H9 (cell line): ENCODE measurements at regions not wholly inside any gene's neighbourhood (a gene's known extent, or its start where the extent isn't known, plus 50 kb on each side); places are given as distances from the start of the nearest gene placed in this dataset.

ENCODE experiments used
- DNase-seq: peaks from one replicate; pipeline ENCODE4 v3.0.0-alpha.2; 2017
- H2AFZ ChIP-seq: one replicate; pipeline ENCODE4 v1.6.1; 2013; ENCODE audit warnings: mild to moderate bottlenecking, low read length, control low read depth, moderate library complexity
- H2AK5ac ChIP-seq: 2 replicates; pipeline ENCODE4 v1.6.1; 2013; ENCODE audit warnings: low read length, control low read depth, mixed read lengths; ENCODE audit not compliant: insufficient read length
- H2BK120ac ChIP-seq: one replicate; pipeline ENCODE4 v1.6.1; 2013; ENCODE audit warnings: low read depth, mild to moderate bottlenecking, low read length, control low read depth, inconsistent platforms; ENCODE audit not compliant: poor library complexity, severe bottlenecking
- H2BK12ac ChIP-seq: 2 replicates; pipeline ENCODE4 v1.6.1; 2013; ENCODE audit warnings: low read length, control low read depth, mixed read lengths, low read depth; ENCODE audit not compliant: insufficient read length
- H2BK15ac ChIP-seq: 2 replicates; pipeline ENCODE4 v1.6.1; 2013; ENCODE audit warnings: low read depth, low read length, control low read depth
- H2BK20ac ChIP-seq: one replicate; pipeline ENCODE4 v1.6.1; 2013; ENCODE audit warnings: low read depth, mild to moderate bottlenecking, low read length, control low read depth, inconsistent platforms; ENCODE audit not compliant: poor library complexity, severe bottlenecking
- H2BK5ac ChIP-seq: 2 replicates; pipeline ENCODE4 v1.6.1; 2013; ENCODE audit warnings: low read length, control low read depth, mixed read lengths; ENCODE audit not compliant: insufficient read length
- H3K14ac ChIP-seq: 2 replicates; pipeline ENCODE4 v1.6.1; 2013; ENCODE audit warnings: low read length, control low read depth; ENCODE audit not compliant: insufficient read depth
- H3K18ac ChIP-seq: 2 replicates; pipeline ENCODE4 v1.6.1; 2013; ENCODE audit warnings: low read depth, mild to moderate bottlenecking, mixed read lengths, low read length, control low read depth; ENCODE audit not compliant: insufficient read length
- H3K23ac ChIP-seq: 2 replicates; pipeline ENCODE4 v1.6.1; 2013; ENCODE audit warnings: low read length, control low read depth, mixed read lengths, low read depth; ENCODE audit not compliant: insufficient read length
- H3K23me2 ChIP-seq: 2 replicates; pipeline ENCODE4 v1.6.1; 2013; ENCODE audit warnings: low read depth, mild to moderate bottlenecking, mixed read lengths, low read length, control low read depth; ENCODE audit not compliant: insufficient read length, poor library complexity, severe bottlenecking
- H3K27ac ChIP-seq: 2 replicates; pipeline ENCODE4 v1.5.1; 2013; ENCODE audit warnings: low read length, control low read depth, mixed read lengths, low read depth; ENCODE audit not compliant: insufficient read length
- H3K27me3 ChIP-seq: 2 replicates; pipeline ENCODE4 v1.6.1; 2013; ENCODE audit warnings: low read length, control low read depth, inconsistent platforms; ENCODE audit not compliant: insufficient read depth
- H3K4ac ChIP-seq: 2 replicates; pipeline ENCODE4 v1.6.1; 2013; ENCODE audit warnings: low read depth, mild to moderate bottlenecking, control low read depth, inconsistent platforms, low read length, moderate library complexity
- H3K4me1 ChIP-seq: 2 replicates; pipeline ENCODE4 v1.6.1; 2013; ENCODE audit warnings: low read length, control low read depth, inconsistent platforms; ENCODE audit not compliant: insufficient read depth
- H3K4me2 ChIP-seq: 2 replicates; pipeline ENCODE4 v1.6.1; 2013; ENCODE audit warnings: low read length, control low read depth, mixed read lengths; ENCODE audit not compliant: insufficient read length, insufficient read depth
- H3K56ac ChIP-seq: 2 replicates; pipeline ENCODE4 v1.6.1; 2013; ENCODE audit warnings: low read depth, mild to moderate bottlenecking, mixed read lengths, low read length, control low read depth; ENCODE audit not compliant: insufficient read length
- H3K79me1 ChIP-seq: 2 replicates; pipeline ENCODE4 v1.6.1; 2013; ENCODE audit warnings: low read depth, mild to moderate bottlenecking, moderate library complexity, low read length, control low read depth, inconsistent platforms; ENCODE audit not compliant: insufficient read depth, poor library complexity, severe bottlenecking
- H3K79me2 ChIP-seq: 2 replicates; pipeline ENCODE4 v1.6.1; 2013; ENCODE audit warnings: low read length, control low read depth, inconsistent platforms; ENCODE audit not compliant: insufficient read depth
- H3K9ac ChIP-seq: 2 replicates; pipeline ENCODE4 v1.6.1; 2013; ENCODE audit warnings: low read length, control low read depth, mixed read lengths; ENCODE audit not compliant: insufficient read length; ENCODE audit errors: extremely low read depth
- H3K9me3 ChIP-seq: one replicate; pipeline ENCODE4 v1.6.1; 2013; ENCODE audit warnings: low read depth, low read length, inconsistent platforms; ENCODE audit not compliant: control insufficient read depth
- H3T11ph ChIP-seq: one replicate; pipeline ENCODE4 v1.6.1; 2013; ENCODE audit warnings: mild to moderate bottlenecking, low read length, control low read depth, inconsistent platforms
- H4K20me1 ChIP-seq: one replicate; pipeline ENCODE4 v1.6.1; 2013; ENCODE audit not compliant: control insufficient read depth, insufficient read length, insufficient read depth
- H4K5ac ChIP-seq: 2 replicates; pipeline ENCODE4 v1.6.1; 2013; ENCODE audit warnings: low read depth, mild to moderate bottlenecking, mixed read lengths, low read length, control low read depth; ENCODE audit not compliant: insufficient read length
- H4K8ac ChIP-seq: replicated peaks from 2 replicates; pipeline ENCODE4 v1.6.1; 2013; ENCODE audit warnings: low read length, control low read depth, mixed read lengths, low read depth; ENCODE audit not compliant: insufficient read length
- H4K91ac ChIP-seq: 2 replicates; pipeline ENCODE4 v1.6.1; 2013; ENCODE audit warnings: low read depth, mild to moderate bottlenecking, moderate library complexity, mixed read lengths, low read length, control low read depth; ENCODE audit not compliant: insufficient read length
- H3K27ac Mint-ChIP-seq, 3 experiments: 2 replicates in 2 of 3; 3 replicates in 1 of 3; pipeline ENCODE4 v1.8.0; 2020 to 2021; ENCODE audit warnings: mixed read lengths in 3 of 3, mild to moderate bottlenecking in 1 of 3, moderate library complexity in 1 of 3
- H3K27me3 Mint-ChIP-seq: 2 replicates; pipeline ENCODE4 v1.8.0; 2021; ENCODE audit warnings: low read depth, mild to moderate bottlenecking, moderate library complexity, mixed read lengths
- H3K36me3 Mint-ChIP-seq, 3 experiments: 2 replicates in 2 of 3; 3 replicates in 1 of 3; pipeline ENCODE4 v1.8.0; 2020 to 2021; ENCODE audit warnings: low read depth in 3 of 3, mixed read lengths in 3 of 3; ENCODE audit not compliant: insufficient read depth in 1 of 3
- H3K4me1 Mint-ChIP-seq, 2 experiments: 2 replicates each; pipeline ENCODE4 v1.8.0; 2020; ENCODE audit warnings: mixed read lengths in 2 of 2
- H3K4me3 Mint-ChIP-seq, 2 experiments: 2 replicates in 1 of 2; 3 replicates in 1 of 2; pipeline ENCODE4 v1.8.0; 2020 to 2021; ENCODE audit warnings: mild to moderate bottlenecking in 2 of 2, mixed read lengths in 2 of 2, moderate library complexity in 1 of 2
- H3K9me3 Mint-ChIP-seq, 2 experiments: 2 replicates in 1 of 2; 3 replicates in 1 of 2; pipeline ENCODE4 v1.8.0; 2020; ENCODE audit warnings: mild to moderate bottlenecking in 2 of 2, mixed read lengths in 2 of 2, moderate library complexity in 1 of 2
- CTCF ChIP-seq: fragments of 200-600 bp; sonication (generic); conservative IDR thresholded peaks from 3 replicates; pipeline ENCODE4 v1.8.0; 2021; ENCODE audit warnings: antibody characterized with exemption, mild to moderate bottlenecking
- WGBS: extraction: QIAGEN DNeasy Blood & Tissue Kit; methylation state at CpG from one replicate; pipeline ENCODE4 v1.1.7; 2013; ENCODE audit warnings: missing lambda C conversion rate, low lambda C conversion rate, mixed read lengths; ENCODE audit not compliant: insufficient read length; ENCODE audit errors: extremely low coverage; 5-methylcytosine and 5-hydroxymethylcytosine counted together

- peaks cover 5 to 6% of the 10 kb centered on the region in 2 experiments for H3K4me1 Mint-ChIP-seq
- H3K56ac ChIP-seq = no peak overlapping the region
- no peak overlapping the region for H3K27ac ChIP-seq
- H3K4me1 ChIP-seq = no peaks in the 10 kb centered on the region
- no peaks in the 10 kb centered on the region for H3K9me3 ChIP-seq
- H3K14ac ChIP-seq = no peak overlapping the region
- WGBS = no CpG with 5 or more reads among the region's 10 CpGs
- no peak overlapping the region for H4K8ac ChIP-seq
- H2BK120ac ChIP-seq = no peak overlapping the region
- H3K23ac ChIP-seq = no peak overlapping the region
- no peak for TF ChIP-seq CTCF
- H3K27me3 ChIP-seq = no peaks in the 10 kb centered on the region
- no peak overlapping the region for H4K5ac ChIP-seq
- H4K20me1 ChIP-seq = peaks cover 2% of the 10 kb centered on the region
- H2BK15ac ChIP-seq = no peak overlapping the region
- no peak overlapping the region for H2AFZ ChIP-seq
- no peak overlapping the region for H3K9ac ChIP-seq
- peak overlapping the region in 1 of 3 experiments; percentile 3; a peak in 1 of 7 replicates for H3K27ac Mint-ChIP-seq
- no peak overlapping the region for H2BK20ac ChIP-seq
- no peaks in the 10 kb centered on the region for H3K23me2 ChIP-seq
- H3K4me3 Mint-ChIP-seq = no peak overlapping the region; a peak in 1 of 5 replicates
- no peak overlapping the region for H2BK5ac ChIP-seq
- H3K4me2 ChIP-seq = no peak overlapping the region
- H2BK12ac ChIP-seq = no peak overlapping the region
- H3K27me3 Mint-ChIP-seq = peaks cover 13% of the 10 kb centered on the region
- no peaks in the 10 kb centered on the region for H3K9me3 Mint-ChIP-seq
- H4K91ac ChIP-seq = no peak overlapping the region
- no peak overlapping the region for H3T11ph ChIP-seq
- H3K4ac ChIP-seq = no peak overlapping the region
- H2AK5ac ChIP-seq = no peak overlapping the region
- H3K79me2 ChIP-seq = no peaks in the 10 kb centered on the region
- no peaks in the 10 kb centered on the region for H3K79me1 ChIP-seq
- DNase-seq = no peak
- H3K36me3 Mint-ChIP-seq = no peaks in the 10 kb centered on the region; a peak in 1 of 7 replicates
- H3K18ac ChIP-seq = no peak overlapping the region
Observed at GRCh38 chr5:2901511-2901910, 150.0 kb upstream of the IRX2 start.
